SW480 (cell line): ENCODE measurements at regions not wholly inside any gene's neighbourhood (a gene's known extent, or its start where the extent isn't known, plus 50 kb on each side); places are given as distances from the start of the nearest gene placed in this dataset.
"Not testable (repeated sequence)": the region's sequence is repeated elsewhere in the genome, so short reads cannot be mapped to it uniquely, and the experiment has no call there.

Experiments
- DNase-seq: peaks from one replicate; pipeline ENCODE4 v3.0.0-alpha.2; 2016; ENCODE audit warnings: low spot score

- no peak for DNase-seq
Observed at GRCh38 chr1:4219111-4219510, 319.0 kb upstream of the C1orf174 start.

- DNase-seq, result no peak
Observed at GRCh38 chr1:4219826-4220225, 319.8 kb upstream of the C1orf174 start.

DNA sequence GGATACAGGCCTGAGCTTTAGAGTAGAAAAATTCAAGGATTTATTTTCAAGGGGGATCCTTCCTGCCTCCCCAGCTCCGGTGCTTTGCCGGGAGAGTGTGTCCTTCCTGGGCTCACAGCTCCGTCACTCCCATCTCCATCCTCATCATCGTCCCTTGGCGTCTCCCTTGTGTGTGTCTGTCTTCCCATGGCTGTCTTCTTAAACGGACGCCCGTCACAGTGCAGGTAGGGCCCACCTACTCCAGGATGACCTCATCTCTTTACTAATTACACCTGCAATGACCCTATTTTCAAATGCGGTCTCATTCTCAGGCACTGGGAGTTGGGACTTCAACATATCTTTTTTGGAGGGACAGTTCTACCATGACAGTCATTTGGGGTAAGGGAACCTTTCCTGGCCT is 320.3 kb upstream of the C1orf174 start:
- DNase-seq, result no peak

DNA sequence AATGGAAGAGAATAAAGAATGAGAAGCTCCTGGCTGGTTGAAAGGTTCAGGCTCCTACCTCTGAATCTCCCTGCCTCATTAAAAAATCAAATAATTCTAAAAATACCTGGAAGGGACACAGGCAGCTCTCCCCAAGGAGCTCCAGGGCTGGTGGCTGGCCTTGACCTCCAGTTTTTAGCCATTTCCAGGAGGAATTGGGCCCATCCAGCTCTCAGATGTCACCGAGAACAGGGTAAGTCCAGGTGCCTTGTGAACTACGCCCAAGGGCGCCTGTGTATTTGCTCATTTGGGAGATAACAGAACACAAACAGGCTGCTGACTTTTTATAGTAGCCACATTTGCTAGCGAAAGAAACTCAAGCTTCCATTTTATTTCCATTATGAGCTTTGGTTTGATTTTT is 321.0 kb upstream of the C1orf174 start:
- no peak for DNase-seq

DNA sequence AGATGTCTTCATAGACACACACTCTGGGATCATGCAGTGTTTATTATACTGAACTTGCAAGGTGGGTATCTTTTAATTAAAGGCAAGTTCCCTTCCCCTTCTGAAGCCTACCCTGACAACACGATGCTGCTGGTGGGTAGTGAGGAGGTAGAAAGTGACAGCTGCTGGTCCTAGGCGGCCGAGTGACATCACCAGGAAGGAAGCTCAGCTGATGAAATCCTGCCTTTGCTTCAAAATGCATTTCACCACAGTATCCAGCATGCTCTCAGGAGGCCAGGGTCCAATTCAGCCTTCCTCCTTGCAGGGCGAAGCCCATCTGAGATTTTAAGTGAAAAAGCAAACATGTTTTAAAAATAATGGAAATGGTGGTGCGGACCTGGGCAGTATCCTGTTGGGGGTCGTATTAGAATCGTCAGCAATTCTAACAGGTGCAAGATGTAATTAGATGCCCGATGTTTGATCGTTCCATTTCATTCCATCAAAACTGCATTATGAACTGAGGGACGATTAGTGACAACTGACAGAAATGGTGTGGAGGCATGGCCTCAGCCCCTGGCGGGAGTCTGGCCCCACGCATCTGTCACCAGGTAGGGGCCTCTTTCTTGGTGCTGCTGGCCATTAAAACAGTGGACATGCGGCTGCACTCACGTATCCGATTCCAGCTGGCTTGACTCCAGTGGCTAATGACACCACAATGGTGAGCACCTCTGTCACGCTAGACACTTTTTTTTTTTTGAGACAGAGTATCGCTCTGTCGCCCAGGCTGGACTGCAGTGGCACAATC is 324.8 kb upstream of the C1orf174 start:
- peak; percentile 20 for DNase-seq

DNA sequence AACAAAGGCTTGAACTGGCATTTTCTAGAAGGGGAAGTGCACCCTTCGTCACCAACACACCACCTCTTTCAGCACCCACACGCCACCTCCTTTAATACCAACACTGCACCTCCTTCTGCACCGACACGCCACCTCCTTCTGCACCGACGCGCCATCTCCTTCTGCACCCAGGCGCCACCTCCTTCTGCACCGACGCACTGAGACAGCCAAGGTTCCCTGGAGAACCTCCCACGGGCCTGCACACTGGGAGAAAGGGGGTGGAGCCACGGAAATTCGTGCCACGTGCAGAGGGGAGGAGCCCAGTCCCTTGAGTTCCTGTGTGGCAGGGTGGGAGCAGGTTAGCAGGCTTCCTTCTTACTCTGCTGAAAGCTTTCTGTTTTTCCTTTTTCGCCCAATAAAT is 327.9 kb upstream of the C1orf174 start:
- DNase-seq, result no peak

- DNase-seq, result no peak
Observed at GRCh38 chr1:4253935-4254334, 353.9 kb upstream of the C1orf174 start.

DNA sequence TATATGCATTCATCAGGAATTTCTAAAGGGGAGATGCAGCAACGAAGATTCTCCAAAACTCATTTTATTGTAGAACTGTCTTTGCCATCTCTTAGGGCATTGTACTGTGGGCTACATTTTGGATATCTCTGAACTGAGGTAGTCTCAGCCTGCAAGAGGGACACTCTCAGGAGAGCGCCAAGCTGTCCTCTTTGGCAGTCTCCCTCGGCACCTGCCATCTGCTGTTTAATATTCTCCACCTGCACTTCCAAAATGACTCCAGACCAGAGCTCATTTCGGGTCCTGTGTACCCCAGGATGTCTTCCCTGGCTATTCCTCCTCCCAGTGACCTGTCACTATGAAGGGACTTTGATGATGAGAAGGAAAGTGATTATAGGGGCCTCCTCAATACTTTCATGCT is 356.3 kb upstream of the C1orf174 start:
- no peak for DNase-seq

DNA sequence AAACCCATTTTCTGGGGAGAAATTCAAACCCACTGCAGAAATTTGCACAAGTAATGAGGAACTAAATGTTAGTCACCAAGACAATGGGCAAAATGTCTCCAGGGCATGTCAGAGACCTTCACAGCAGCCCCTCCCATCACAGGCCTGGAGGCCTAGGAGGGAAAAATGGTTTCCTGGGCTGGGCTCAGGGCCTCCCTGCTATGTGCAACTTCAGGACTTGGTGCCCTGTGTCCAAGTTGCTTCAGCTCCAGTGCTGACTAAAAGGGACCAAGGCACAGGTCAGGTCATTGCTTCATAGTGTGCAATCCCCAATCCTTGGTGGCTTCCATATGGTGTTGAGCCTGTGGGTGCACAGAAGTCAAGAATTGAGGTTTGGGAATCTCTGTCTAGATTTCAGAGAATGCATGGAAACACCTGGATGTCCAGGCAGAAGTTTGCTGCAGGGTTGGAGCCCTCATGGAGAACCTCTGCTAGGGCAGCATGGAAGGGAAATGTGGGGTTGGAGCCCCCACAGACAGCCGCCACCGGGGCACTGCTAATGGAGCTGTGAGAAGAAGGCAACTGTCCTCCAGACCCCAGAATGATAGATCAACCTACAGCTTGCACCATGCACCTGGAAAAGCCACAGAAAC is 358.2 kb upstream of the C1orf174 start:
- not testable (repeated sequence) for DNase-seq

DNA sequence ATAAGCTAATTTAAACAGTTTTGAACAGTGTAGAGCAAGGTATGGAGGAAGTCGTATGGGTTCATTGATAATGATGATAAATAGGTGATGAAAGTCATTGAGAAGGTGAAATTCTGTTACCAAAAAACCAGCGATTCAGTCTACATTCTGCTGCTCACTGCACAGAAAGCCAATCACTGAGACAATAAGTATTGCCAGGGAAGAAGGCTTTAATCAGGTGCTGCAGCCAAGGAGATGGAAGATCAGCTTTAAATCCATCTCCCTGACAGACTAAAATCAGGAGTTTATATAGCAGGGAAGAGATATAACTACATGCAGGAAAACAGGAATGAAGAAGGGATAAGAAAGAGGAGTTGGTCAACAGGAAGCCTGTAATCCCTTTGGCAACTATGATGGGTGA is 361.3 kb upstream of the C1orf174 start:
- DNase-seq, result no peak

GRCh38 chr1:4262665-4263064 is 362.6 kb upstream of the C1orf174 start:
- DNase-seq, result no peak

GRCh38 chr1:4263699-4264098 is 363.6 kb upstream of the C1orf174 start:
- DNase-seq, result no peak

DNA sequence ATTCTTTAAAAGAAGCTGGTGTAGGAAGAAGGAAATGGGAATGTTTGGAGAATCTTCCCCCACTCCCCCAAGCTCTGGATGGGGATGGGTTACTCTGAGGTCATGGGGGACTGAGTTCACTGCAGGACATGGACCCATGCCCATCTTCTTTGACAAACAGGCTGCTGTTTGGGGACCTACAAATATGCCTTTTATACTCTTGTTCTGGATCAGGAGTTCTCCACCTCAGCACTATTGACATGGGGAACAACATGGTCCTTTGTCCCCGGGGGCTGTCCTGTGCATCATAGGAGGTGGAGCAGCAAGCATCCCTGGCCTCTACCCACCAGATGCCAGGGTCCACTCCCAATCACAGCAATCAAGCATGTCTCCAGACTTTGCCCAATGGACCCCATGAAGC is 365.8 kb upstream of the C1orf174 start:
- DNase-seq, result no peak

DNA sequence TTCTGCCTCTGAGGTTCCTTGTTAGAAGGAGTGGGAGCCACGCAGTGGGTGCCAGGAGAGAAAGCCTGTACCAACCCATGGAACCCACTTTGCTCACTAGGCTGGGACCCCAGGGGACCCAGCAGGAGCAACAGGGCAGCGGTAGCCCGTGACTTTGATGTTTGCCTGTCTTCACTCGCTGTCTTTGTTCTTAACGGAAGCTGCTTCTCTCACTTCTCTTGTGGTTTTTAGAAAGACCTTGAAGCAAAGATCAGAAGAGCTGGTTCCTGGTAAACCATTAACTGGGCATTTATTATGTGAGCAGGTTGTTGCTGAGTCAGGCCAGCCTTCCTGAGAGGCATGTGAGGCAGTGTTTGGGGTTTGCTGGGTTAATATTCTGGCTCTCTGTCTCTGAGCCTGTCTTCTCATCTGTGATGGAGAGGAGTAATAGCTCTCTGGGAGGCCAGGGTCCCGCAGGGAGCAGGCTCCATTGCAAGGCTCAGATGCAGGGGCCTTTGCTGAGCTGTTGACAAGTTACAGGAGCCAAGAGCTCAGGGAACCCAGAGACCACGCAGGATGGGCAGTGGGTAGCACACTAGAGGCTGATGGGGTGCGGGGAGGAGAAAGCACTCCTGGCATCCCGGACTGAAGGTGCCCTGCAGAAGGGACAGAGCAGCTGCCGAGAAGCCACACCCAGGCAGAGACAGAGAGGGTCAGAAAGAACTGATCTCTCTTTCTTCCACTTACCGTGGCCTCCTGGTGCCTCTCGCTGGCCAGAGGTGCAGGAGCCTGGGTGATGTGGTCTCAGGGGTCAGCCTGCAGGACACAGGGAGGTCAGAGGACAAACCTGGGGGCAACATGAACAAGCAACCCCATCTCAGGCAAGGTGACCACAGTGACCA is 367.5 kb upstream of the C1orf174 start:
- peak; percentile 98 for DNase-seq

GRCh38 chr1:4268262-4268888 is 368.3 kb upstream of the C1orf174 start:
- no peak for DNase-seq

DNA sequence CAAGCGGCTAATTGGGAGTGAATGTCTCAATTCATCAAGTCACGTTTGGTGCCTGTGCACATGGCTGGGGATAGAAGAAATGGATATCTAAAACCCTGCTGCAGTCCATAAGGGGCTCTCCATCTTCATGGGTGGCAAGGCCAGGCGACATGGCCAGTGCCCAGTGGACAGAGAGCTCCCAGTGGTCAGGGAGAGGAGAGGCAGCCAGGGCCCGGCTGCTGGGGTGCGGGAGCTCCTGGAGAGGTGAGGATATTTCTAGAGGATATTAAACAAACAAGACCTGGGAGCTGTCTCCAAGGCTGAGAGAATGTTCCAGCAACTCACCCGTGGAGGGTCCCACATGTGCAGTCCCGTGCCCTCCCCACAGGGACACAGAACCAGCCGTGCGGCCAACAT is 368.8 kb upstream of the C1orf174 start:
- DNase-seq, result no peak

- DNase-seq, result no peak
Observed at GRCh38 chr1:4269330-4269729, 369.3 kb upstream of the C1orf174 start.

GRCh38 chr1:4269952-4270570 is 370.0 kb upstream of the C1orf174 start:
- no peak for DNase-seq

GRCh38 chr1:4270651-4271337 is 370.7 kb upstream of the C1orf174 start:
- no peak for DNase-seq

DNA sequence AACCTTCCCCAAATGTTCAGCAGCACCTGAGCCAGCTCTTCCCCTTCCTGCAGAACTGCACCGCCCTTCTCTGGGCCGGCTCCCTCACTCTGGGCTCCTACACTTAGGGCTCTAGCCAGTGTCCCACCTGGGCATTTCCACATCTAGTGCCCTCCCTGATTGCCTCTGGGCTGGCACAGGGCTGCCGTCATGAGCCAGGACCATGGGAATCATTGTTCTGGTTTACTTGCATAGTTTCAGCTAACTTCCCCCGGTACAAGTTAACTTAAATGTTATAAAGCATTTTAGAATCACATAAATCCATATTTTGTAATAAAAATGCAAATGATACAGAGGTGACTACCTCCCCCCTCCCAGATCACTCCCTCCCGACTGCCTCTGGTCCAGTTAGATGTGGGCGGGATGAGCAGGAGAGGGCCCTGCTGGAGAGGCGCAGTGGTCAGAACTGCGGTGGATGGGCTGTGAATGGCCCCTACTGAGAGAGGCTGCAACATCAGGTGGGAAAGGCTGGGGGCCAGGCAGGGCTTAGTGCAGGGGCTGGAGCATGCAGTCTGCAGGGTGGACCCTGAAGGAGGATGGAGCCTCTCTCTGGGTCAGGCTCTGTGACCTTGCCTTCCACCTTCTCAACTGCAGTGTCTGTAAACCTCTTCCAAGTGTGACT is 371.4 kb upstream of the C1orf174 start:
- no peak for DNase-seq

- no peak for DNase-seq
Observed at GRCh38 chr1:4272568-4272967, 372.5 kb upstream of the C1orf174 start.
